Panc1 (cell line): ENCODE measurements at regions not wholly inside any gene's neighbourhood (a gene's known extent, or its start where the extent isn't known, plus 50 kb on each side); places are given as distances from the start of the nearest gene placed in this dataset.

ENCODE experiments used
- ATAC-seq: fragments of 200-7000 bp; cut with Tn5 transposase; 2 replicates; pipeline ENCODE4 v1.9.1; 2020; ENCODE audit warnings: mild to moderate bottlenecking, moderate library complexity
- BruUV-seq: library from RNA; stranded (reverse); fragments of 400-500 nt; replicated peaks from 2 replicates; lab custom pipeline; 2021; lab: Mats Ljungman, UMichigan
- CTCF ChIA-PET: fragments of 300-600 bp; sonication (Branson Sonifier 250); formaldehyde crosslinking; loops from one replicate; lab custom pipeline; 2022; ENCODE audit warnings: antibody characterized with exemption; lab: Charles Lee
- POLR2A ChIA-PET: fragments of 300-600 bp; sonication (Branson Sonifier 250); formaldehyde crosslinking; loops from one replicate; lab custom pipeline; 2022; ENCODE audit warnings: antibody characterized with exemption; lab: Charles Lee
- DNase-seq: peaks from one replicate; pipeline ENCODE4 v3.0.0-alpha.2; 2010; ENCODE audit warnings: low read depth, low spot score
- H3K27ac ChIP-seq: 2 replicates; pipeline ENCODE4 v1.5.1; 2011; ENCODE audit warnings: mild to moderate bottlenecking, low read length, inconsistent platforms
- H3K27me3 ChIP-seq: fragments of 200-500 bp; sonication (Bioruptor generic); 2 replicates; pipeline ENCODE4 v1.6.0; 2014; ENCODE audit warnings: low read length, inconsistent platforms; ENCODE audit not compliant: control insufficient read depth, insufficient read depth
- H3K36me3 ChIP-seq: fragments of 200-500 bp; sonication (Bioruptor generic); 2 replicates; pipeline ENCODE4 v1.5.1; 2014; ENCODE audit warnings: inconsistent platforms, mild to moderate bottlenecking, low read length, moderate library complexity; ENCODE audit not compliant: control insufficient read depth, insufficient read depth
- H3K4me1 ChIP-seq: 2 replicates; pipeline ENCODE4 v1.5.1; 2011; ENCODE audit warnings: inconsistent platforms, mild to moderate bottlenecking, low read length, moderate library complexity; ENCODE audit not compliant: control insufficient read depth, insufficient read depth
- H3K4me3 ChIP-seq, 2 experiments: 2 replicates each; pipeline ENCODE4 v1.5.1; 2011 to 2012; ENCODE audit warnings: low read depth in 2 of 2, low read length in 2 of 2, mild to moderate bottlenecking in 2 of 2, inconsistent platforms in 1 of 2, moderate library complexity in 1 of 2
- H3K9me3 ChIP-seq: fragments of 200-500 bp; sonication (Bioruptor generic); 2 replicates; pipeline ENCODE4 v1.5.1; 2014; ENCODE audit warnings: low read depth, mild to moderate bottlenecking, inconsistent platforms, low read length, moderate library complexity; ENCODE audit not compliant: control insufficient read depth, insufficient read depth
- POLR2AphosphoS5 ChIP-seq: IDR thresholded peaks from 2 replicates; pipeline ENCODE4 v1.6.1; 2012; ENCODE audit warnings: mild to moderate bottlenecking, low read depth, low read length, moderate library complexity
- SIN3A ChIP-seq: IDR thresholded peaks from 2 replicates; pipeline ENCODE4 v1.6.1; 2012; ENCODE audit warnings: low read depth, mild to moderate bottlenecking, low read length, moderate library complexity, borderline replicate concordance; ENCODE audit not compliant: insufficient read depth
- TCF7L2 ChIP-seq: IDR thresholded peaks from 2 replicates; pipeline ENCODE4 v1.6.1; 2011; ENCODE audit warnings: mild to moderate bottlenecking, low read depth, low read length, inconsistent platforms
- in situ Hi-C: cut with HindIII; loops from 2 replicates; pipeline ENCODE4 v1.10.0; 2016; ENCODE audit warnings: low sequenced_read_pairs, low pct_unique_long_range_greater_than_20kb
- intact Hi-C: fragments of 100-400 bp; cut with micrococcal nuclease; formaldehyde crosslinking; loops from one replicate; pipeline ENCODE4 v1.10.0; 2022; ENCODE audit not compliant: unreplicated experiment
- TF ChIP-seq, protein P1 (sequence below): fragments of 450-650 bp; IDR thresholded peaks from 2 replicates; pipeline ENCODE4 v1.5.1; 2017; ENCODE audit warnings: mild to moderate bottlenecking
- TF ChIP-seq, protein P2 (sequence below), 2 experiments: IDR thresholded peaks; 2 replicates each; pipeline ENCODE4 v1.6.1; 2011 to 2012; ENCODE audit warnings: low read depth in 2 of 2, control low read depth in 1 of 2, low read length in 1 of 2, mild to moderate bottlenecking in 1 of 2, moderate library complexity in 1 of 2; ENCODE audit not compliant: insufficient read depth in 1 of 2

DNA sequence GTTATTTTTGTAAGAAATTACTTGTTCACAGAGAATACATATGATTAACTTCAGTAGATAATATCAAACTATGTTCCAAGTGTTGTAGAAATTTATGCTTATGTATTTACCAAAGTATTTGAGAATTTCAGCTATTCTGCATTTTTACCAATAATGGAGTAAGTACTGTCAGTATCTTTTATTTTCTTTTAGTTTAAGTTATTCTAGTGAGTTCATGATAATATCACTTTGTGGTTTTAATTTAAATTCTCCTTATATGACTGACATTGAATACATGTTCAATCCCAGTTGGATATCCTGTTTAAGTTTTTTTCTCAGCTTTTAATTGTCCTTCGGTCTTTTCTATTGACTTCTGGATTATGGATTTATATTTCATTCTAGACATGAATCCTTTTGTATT lies 1024.6 kb downstream of the EFNA5 start:
- H3K27ac ChIP-seq: no peak overlapping the region
- intact Hi-C loops (no loop called here), in situ Hi-C loops (no loop called here)
- TF ChIP-seq, protein P1, sequence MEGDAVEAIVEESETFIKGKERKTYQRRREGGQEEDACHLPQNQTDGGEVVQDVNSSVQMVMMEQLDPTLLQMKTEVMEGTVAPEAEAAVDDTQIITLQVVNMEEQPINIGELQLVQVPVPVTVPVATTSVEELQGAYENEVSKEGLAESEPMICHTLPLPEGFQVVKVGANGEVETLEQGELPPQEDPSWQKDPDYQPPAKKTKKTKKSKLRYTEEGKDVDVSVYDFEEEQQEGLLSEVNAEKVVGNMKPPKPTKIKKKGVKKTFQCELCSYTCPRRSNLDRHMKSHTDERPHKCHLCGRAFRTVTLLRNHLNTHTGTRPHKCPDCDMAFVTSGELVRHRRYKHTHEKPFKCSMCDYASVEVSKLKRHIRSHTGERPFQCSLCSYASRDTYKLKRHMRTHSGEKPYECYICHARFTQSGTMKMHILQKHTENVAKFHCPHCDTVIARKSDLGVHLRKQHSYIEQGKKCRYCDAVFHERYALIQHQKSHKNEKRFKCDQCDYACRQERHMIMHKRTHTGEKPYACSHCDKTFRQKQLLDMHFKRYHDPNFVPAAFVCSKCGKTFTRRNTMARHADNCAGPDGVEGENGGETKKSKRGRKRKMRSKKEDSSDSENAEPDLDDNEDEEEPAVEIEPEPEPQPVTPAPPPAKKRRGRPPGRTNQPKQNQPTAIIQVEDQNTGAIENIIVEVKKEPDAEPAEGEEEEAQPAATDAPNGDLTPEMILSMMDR: no peak
- TF ChIP-seq, protein P2, sequence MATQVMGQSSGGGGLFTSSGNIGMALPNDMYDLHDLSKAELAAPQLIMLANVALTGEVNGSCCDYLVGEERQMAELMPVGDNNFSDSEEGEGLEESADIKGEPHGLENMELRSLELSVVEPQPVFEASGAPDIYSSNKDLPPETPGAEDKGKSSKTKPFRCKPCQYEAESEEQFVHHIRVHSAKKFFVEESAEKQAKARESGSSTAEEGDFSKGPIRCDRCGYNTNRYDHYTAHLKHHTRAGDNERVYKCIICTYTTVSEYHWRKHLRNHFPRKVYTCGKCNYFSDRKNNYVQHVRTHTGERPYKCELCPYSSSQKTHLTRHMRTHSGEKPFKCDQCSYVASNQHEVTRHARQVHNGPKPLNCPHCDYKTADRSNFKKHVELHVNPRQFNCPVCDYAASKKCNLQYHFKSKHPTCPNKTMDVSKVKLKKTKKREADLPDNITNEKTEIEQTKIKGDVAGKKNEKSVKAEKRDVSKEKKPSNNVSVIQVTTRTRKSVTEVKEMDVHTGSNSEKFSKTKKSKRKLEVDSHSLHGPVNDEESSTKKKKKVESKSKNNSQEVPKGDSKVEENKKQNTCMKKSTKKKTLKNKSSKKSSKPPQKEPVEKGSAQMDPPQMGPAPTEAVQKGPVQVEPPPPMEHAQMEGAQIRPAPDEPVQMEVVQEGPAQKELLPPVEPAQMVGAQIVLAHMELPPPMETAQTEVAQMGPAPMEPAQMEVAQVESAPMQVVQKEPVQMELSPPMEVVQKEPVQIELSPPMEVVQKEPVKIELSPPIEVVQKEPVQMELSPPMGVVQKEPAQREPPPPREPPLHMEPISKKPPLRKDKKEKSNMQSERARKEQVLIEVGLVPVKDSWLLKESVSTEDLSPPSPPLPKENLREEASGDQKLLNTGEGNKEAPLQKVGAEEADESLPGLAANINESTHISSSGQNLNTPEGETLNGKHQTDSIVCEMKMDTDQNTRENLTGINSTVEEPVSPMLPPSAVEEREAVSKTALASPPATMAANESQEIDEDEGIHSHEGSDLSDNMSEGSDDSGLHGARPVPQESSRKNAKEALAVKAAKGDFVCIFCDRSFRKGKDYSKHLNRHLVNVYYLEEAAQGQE (IDR thresholded peaks at IDR 0.05; ENCODE audit: insufficient read depth in 1 of 2, low read depth in 2 of 2, low read length in 1 of 2): no peak
- TF ChIP-seq TCF7L2 (no peak), SIN3A (no peak)
- H3K36me3 ChIP-seq: no peaks in the 10 kb centered on the region; the same call in 1 of the 2 replicates
- BruUV-seq: no TSS peak
- ChIA-PET CTCF (no interaction called here), POLR2A (no interaction called here)
- DNase-seq (no peak), ATAC-seq (no peak)
- H3K9me3 ChIP-seq: no peaks in the 10 kb centered on the region
- no peaks in the 10 kb centered on the region for H3K27me3 ChIP-seq
- no peak overlapping the region for H3K4me3 ChIP-seq
- H3K4me1 ChIP-seq: no peaks in the 10 kb centered on the region

- POLR2A ChIA-PET: no interaction called here
- ATAC-seq: no peak
- in situ Hi-C loops: no loop called here
- CTCF ChIA-PET: no interaction called here
- Histone ChIP-seq H3K4me3 (no peak overlapping the region), H3K4me1 (no peaks in the 10 kb centered on the region), H3K36me3 (no peaks in the 10 kb centered on the region; the same call in 1 of the 2 replicates), H3K27me3 (no peaks in the 10 kb centered on the region), H3K27ac (no peak overlapping the region), H3K9me3 (no peaks in the 10 kb centered on the region)
- no TSS peak for BruUV-seq
- TF ChIP-seq POLR2AphosphoS5 (no peak), SIN3A (no peak), TCF7L2 (no peak)
- TF ChIP-seq, protein P2 (IDR thresholded peaks at IDR 0.05; ENCODE audit: insufficient read depth in 1 of 2, low read depth in 2 of 2, low read length in 1 of 2): no peak
- TF ChIP-seq, protein P1: no peak
- DNase-seq: no peak
- intact Hi-C loops: no loop called here
Observed at GRCh38 chr5:106640511-106640910, 1030.2 kb downstream of the EFNA5 start.
